K562 (cell line): ENCODE measurements at regions not wholly inside any gene's neighbourhood (a gene's known extent, or its start where the extent isn't known, plus 50 kb on each side); places are given as distances from the start of the nearest gene placed in this dataset.

Experiments used
- ATAC-seq: fragments of 200-7000 bp; cut with Tn5 transposase; 3 replicates; pipeline ENCODE4 v1.9.1; 2020; ENCODE audit warnings: moderate library complexity
- BruUV-seq: library from RNA; stranded (reverse); fragments of 400-500 nt; replicated peaks from 2 replicates; lab custom pipeline; 2021; lab: Mats Ljungman, UMichigan
- CTCF ChIA-PET: fragments of 300-600 bp; formaldehyde crosslinking; extraction: SDS; loops from one replicate; lab custom pipeline; 2021; ENCODE audit warnings: low intra/inter-chr PET ratio; lab: Yijun Ruan, JAX
- POLR2A ChIA-PET: fragments of 300-600, 350-650 bp; sonication (Branson Sonifier 250); formaldehyde crosslinking; extraction: SDS; loops from one replicate; lab custom pipeline; 2021; ENCODE audit warnings: antibody characterized with exemption, inconsistent platforms; lab: Yijun Ruan, JAX
- DNase-seq, 4 experiments: peaks; one replicate each; pipeline versions ENCODE4 v3.0.0 to v3.0.0-alpha.2; 2011 to 2018; ENCODE audit warnings: low spot score in 3 of 4, mixed read lengths in 3 of 4; ENCODE audit errors: extremely low read depth in 1 of 4
- FAIRE-seq: peaks from 2 replicates; lab custom pipeline; 2011; peaks lifted over from hg19 to GRCh38; lab: Jason Lieb, UNC
- H2AFZ ChIP-seq: 2 replicates; pipeline ENCODE4 v1.6.0; 2011; ENCODE audit warnings: low read depth, low read length, control low read depth, inconsistent platforms
- H3K27ac ChIP-seq: fragments of 200-600 bp; 3 replicates; pipeline ENCODE4 v1.8.0; 2011; ENCODE audit warnings: low read depth, mild to moderate bottlenecking, control low read depth, inconsistent platforms, low read length, moderate library complexity, mixed read lengths; ENCODE audit errors: extremely low read depth
- H3K27me3 ChIP-seq, 2 experiments: fragments of 300-600 bp in 1 of 2; 2 replicates in 1 of 2; 3 replicates in 1 of 2; pipeline versions ENCODE4 v1.6.0 to v1.8.0; 2011; ENCODE audit warnings: inconsistent platforms in 2 of 2, low read length in 2 of 2, mild to moderate bottlenecking in 1 of 2, mixed read lengths in 1 of 2, moderate library complexity in 1 of 2; ENCODE audit not compliant: control insufficient read depth in 2 of 2, insufficient read depth in 2 of 2
- H3K36me3 ChIP-seq: fragments of 300-600 bp; 3 replicates; pipeline ENCODE4 v1.8.0; 2011; ENCODE audit warnings: mild to moderate bottlenecking, low read length, inconsistent platforms; ENCODE audit not compliant: control insufficient read depth, insufficient read depth
- H3K4me1 ChIP-seq, 2 experiments: fragments of 200-600 bp in 1 of 2; replicated peaks in 1 of 2; 2 replicates in 1 of 2; 3 replicates in 1 of 2; pipeline versions ENCODE4 v1.5.1 to v1.8.0; 2011; ENCODE audit warnings: inconsistent platforms in 2 of 2, low read length in 2 of 2, mild to moderate bottlenecking in 1 of 2, mixed read lengths in 1 of 2, moderate library complexity in 1 of 2; ENCODE audit not compliant: control insufficient read depth in 2 of 2, insufficient read depth in 2 of 2
- H3K4me2 ChIP-seq: 2 replicates; pipeline ENCODE4 v1.6.1; 2011; ENCODE audit warnings: low read length, control low read depth, inconsistent platforms, mixed read lengths; ENCODE audit not compliant: insufficient read depth
- H3K4me3 ChIP-seq: fragments of 200-600 bp; sonication (generic), shearing (Covaris generic); 2 replicates; pipeline ENCODE4 v1.5.1; 2016; ENCODE audit warnings: control low read depth, inconsistent platforms
- H3K79me2 ChIP-seq: fragments of 200-600 bp; 3 replicates; pipeline ENCODE4 v1.8.0; 2011; ENCODE audit warnings: low read length, inconsistent platforms; ENCODE audit not compliant: control insufficient read depth, insufficient read depth
- H3K9ac ChIP-seq, 2 experiments: 2 replicates each; pipeline versions ENCODE4 v1.6.0 to v1.6.1; 2011; ENCODE audit warnings: low read depth in 2 of 2, low read length in 2 of 2, control low read depth in 1 of 2, inconsistent platforms in 1 of 2, mild to moderate bottlenecking in 1 of 2, mixed read lengths in 1 of 2; ENCODE audit not compliant: insufficient read depth in 1 of 2
- H3K9me1 ChIP-seq: one replicate; pipeline ENCODE4 v1.6.0; 2011; ENCODE audit warnings: inconsistent platforms, mild to moderate bottlenecking, low read length, moderate library complexity; ENCODE audit not compliant: control insufficient read depth, insufficient read depth
- H3K9me3 ChIP-seq: replicated peaks from 2 replicates; pipeline ENCODE4 v1.5.1; 2011; ENCODE audit warnings: low read depth, low read length, inconsistent platforms; ENCODE audit not compliant: control insufficient read depth, insufficient read depth
- H4K20me1 ChIP-seq: replicated peaks from 2 replicates; pipeline ENCODE4 v1.6.1; 2011; ENCODE audit warnings: low read length, inconsistent platforms, mixed read lengths; ENCODE audit not compliant: control insufficient read depth, insufficient read depth
- CBX2 ChIP-seq: fragments of 200-600 bp; sonication (generic); IDR thresholded peaks from one replicate; pipeline ENCODE4 v1.6.1; 2012; ENCODE audit warnings: mild to moderate bottlenecking, low read length, inconsistent platforms; ENCODE audit not compliant: insufficient read depth, poor library complexity, severe bottlenecking
- CCAR2 ChIP-seq: fragments of 200-400 bp; formaldehyde crosslinking; IDR thresholded peaks from 2 replicates; pipeline ENCODE4 v1.6.1; 2017; ENCODE audit warnings: mild to moderate bottlenecking, low read depth, low read length
- HNRNPL ChIP-seq: fragments of 200-400 bp; formaldehyde crosslinking; IDR thresholded peaks from 2 replicates; pipeline ENCODE4 v1.6.1; 2017; ENCODE audit warnings: low read depth, mild to moderate bottlenecking, low read length
- KAT2B ChIP-seq: IDR thresholded peaks from one replicate; pipeline ENCODE4 v1.6.1; 2012; ENCODE audit warnings: low read depth, mild to moderate bottlenecking, control low read depth, inconsistent platforms, low read length, moderate library complexity
- NCOR1 ChIP-seq: fragments of 450-650 bp; IDR thresholded peaks from 2 replicates; pipeline ENCODE4 v1.6.1; 2016; ENCODE audit warnings: mild to moderate bottlenecking, moderate library complexity
- NR1H2 ChIP-seq: sonication (generic); formaldehyde crosslinking; IDR thresholded peaks from 2 replicates; pipeline ENCODE4 v1.4.0; 2020; ENCODE audit warnings: mild to moderate bottlenecking, missing genetic modification reagents
- POLR3A ChIP-seq: IDR thresholded peaks from 2 replicates; pipeline ENCODE4 v1.6.1; 2011; ENCODE audit warnings: borderline replicate concordance, mild to moderate bottlenecking, moderate library complexity; ENCODE audit not compliant: insufficient read length, insufficient read depth; ENCODE audit errors: extremely low read depth
- RBBP5 ChIP-seq: fragments of 200-600 bp; sonication (generic); IDR thresholded peaks from 2 replicates; pipeline ENCODE4 v1.6.1; 2012; ENCODE audit warnings: borderline replicate concordance, mild to moderate bottlenecking, low read length, control low read depth, inconsistent platforms; ENCODE audit not compliant: insufficient read depth, poor library complexity, severe bottlenecking
- RNF2 ChIP-seq: sonication (generic); IDR thresholded peaks from 2 replicates; pipeline ENCODE4 v1.6.1; 2016
- SNAPC5 ChIP-seq: fragments of 250-450 bp; sonication (Bioruptor Pico); IDR thresholded peaks from 2 replicates; pipeline ENCODE4 v1.8.0; 2021; ENCODE audit warnings: moderate library complexity, mild to moderate bottlenecking, inconsistent platforms
- TBP ChIP-seq: optimal IDR thresholded peaks from 2 replicates; pipeline ENCODE3; 2011; ENCODE audit warnings: low read depth, low read length, improper control_type of control experiment
- TSC22D4 ChIP-seq: fragments of 450-650 bp; IDR thresholded peaks from 2 replicates; pipeline ENCODE4 v1.6.1; 2016; ENCODE audit warnings: missing genetic modification characterization, missing biosample characterization, control low read depth
- ZFP1 ChIP-seq: fragments of 450-650 bp; formaldehyde crosslinking; IDR thresholded peaks from 2 replicates; pipeline ENCODE4 v1.4.0; 2020; ENCODE audit warnings: mild to moderate bottlenecking, mixed read lengths
- ZNF121 ChIP-seq: sonication (generic); formaldehyde crosslinking; conservative IDR thresholded peaks from 2 replicates; pipeline ENCODE4 v1.8.0; 2022; ENCODE audit warnings: missing genetic modification reagents
- ZNF197 ChIP-seq: fragments of 200-800 bp; sonication (Bioruptor generic); IDR thresholded peaks from 2 replicates; pipeline ENCODE4 v1.6.1; 2016; ENCODE audit warnings: low read depth, missing genetic modification characterization, missing compliant biosample characterization
- ZNF274 ChIP-seq: IDR thresholded peaks from 2 replicates; pipeline ENCODE4 v1.6.1; 2011; ENCODE audit warnings: low read depth, mild to moderate bottlenecking, low read length, moderate library complexity, borderline replicate concordance
- ZNF57 ChIP-seq: fragments of 450-650 bp; formaldehyde crosslinking; IDR thresholded peaks from 2 replicates; pipeline ENCODE4 v1.4.0; 2020; ENCODE audit warnings: mild to moderate bottlenecking, moderate library complexity
- WGBS: fragments of 100-300 bp; shearing (Covaris generic); methylation state at CpG from one replicate; pipeline ENCODE4 v1.1.6; 2016; ENCODE audit warnings: low coverage, mixed read lengths; ENCODE audit not compliant: insufficient coverage; ENCODE audit errors: missing lambda C conversion rate; 5-methylcytosine and 5-hydroxymethylcytosine counted together
- in situ Hi-C: fragments of 300-500 bp; cut with MboI; formaldehyde crosslinking; loops from 4 replicates; pipeline ENCODE4 v1.15.0; 2018; ENCODE audit warnings: inconsistent platforms, mixed read lengths
- intact Hi-C: fragments of 100-400 bp; cut with micrococcal nuclease; formaldehyde crosslinking; loops from 2 replicates; pipeline ENCODE4 v1.14.2; 2022

GRCh38 chr1:83499998-83500397, 498.9 kb downstream of the TTLL7 start:
- Histone ChIP-seq H3K36me3 (no peaks in the 10 kb centered on the region), H3K79me2 (no peaks in the 10 kb centered on the region), H3K27ac (no peak overlapping the region), H3K9me3 (no peaks in the 10 kb centered on the region), H3K4me1 (no peaks in the 10 kb centered on the region), H3K9ac (no peak overlapping the region), H3K9me1 (no peaks in the 10 kb centered on the region), H4K20me1 (no peaks in the 10 kb centered on the region), H3K4me3 (no peak overlapping the region), H3K4me2 (no peak overlapping the region), H2AFZ (no peak overlapping the region), H3K27me3 (no peaks in the 10 kb centered on the region)
- ATAC-seq (no peak), FAIRE-seq (no peak)
- CTCF ChIA-PET: no interaction called here
- intact Hi-C loops (no loop called here), in situ Hi-C loops (no loop called here)
- POLR2A ChIA-PET: no interaction called here
- BruUV-seq: no TSS peak
- 4% methylated on average over 3 of the region's 3 CpGs for WGBS
- TF ChIP-seq ZNF197 (CRISPR knock-in tag) (no peak), CBX2 (no peak), TBP (no peak), POLR3A (no peak), ZNF121 (CRISPR knock-in tag) (no peak), ZFP1 (CRISPR knock-in tag) (no peak), TSC22D4 (tag) (no peak), ZNF57 (no peak), NCOR1 (no peak), ZNF274 (no peak), NR1H2 (CRISPR knock-in tag) (no peak), CCAR2 (no peak), KAT2B (no peak), SNAPC5 (CRISPR knock-in tag) (no peak), RBBP5 (no peak), RNF2 (no peak), HNRNPL (no peak)
- TF ChIP-seq, all 486 proteins: peak for 0
- DNase-seq: no peak
